Thyroid gland (tissue), 4 donors: ENCODE measurements at regions not wholly inside any gene's neighbourhood (a gene's known extent, or its start where the extent isn't known, plus 50 kb on each side); places are given as distances from the start of the nearest gene placed in this dataset.

ENCODE experiments used
- DNase-seq, 2 donors: peaks; one replicate each; pipeline ENCODE4 v3.0.0-alpha.2; 2019
- H3K27ac ChIP-seq, 3 donors: fragments of 200-600 bp; sonication (generic); 1 replicate in 2 of 3; 2 replicates in 1 of 3; pipeline ENCODE4 v1.5.1; 2016 to 2019; ENCODE audit warnings: mild to moderate bottlenecking in 1 of 3, moderate library complexity in 1 of 3
- H3K27me3 ChIP-seq: fragments of 200-600 bp; sonication (generic); one replicate; pipeline ENCODE4 v1.5.1; 2019
- H3K36me3 ChIP-seq, 2 donors: fragments of 200-600 bp; sonication (generic); one replicate each; pipeline ENCODE4 v1.5.1; 2016 to 2019
- H3K4me1 ChIP-seq, 2 donors: fragments of 200-600 bp; sonication (generic); one replicate each; pipeline ENCODE4 v1.5.1; 2017 to 2019
- H3K4me3 ChIP-seq, 3 donors: fragments of 200-600 bp; sonication (generic); replicated peaks in 1 of 3; 1 replicate in 2 of 3; 2 replicates in 1 of 3; pipeline ENCODE4 v1.5.1; 2016; ENCODE audit warnings: mild to moderate bottlenecking in 1 of 3
- H3K9me3 ChIP-seq: fragments of 200-600 bp; sonication (generic); one replicate; pipeline ENCODE4 v1.5.1; 2017
- POLR2A ChIP-seq, 2 donors: fragments of 450-650 bp; IDR thresholded peaks; one replicate each; pipeline ENCODE4 v1.6.1; 2017; ENCODE audit warnings: antibody characterized with exemption in 2 of 2, mild to moderate bottlenecking in 2 of 2, moderate library complexity in 1 of 2
- WGBS, 2 donors: methylation state at CpG; one replicate each; pipeline ENCODE4 v1.1.5; 2017; 5-methylcytosine and 5-hydroxymethylcytosine counted together
- intact Hi-C: fragments of 100-400 bp; cut with DNase I; formaldehyde crosslinking; loops from one replicate; pipeline ENCODE4 v1.15.1; 2023
- TF ChIP-seq, protein P1 (sequence below), 6 experiments: fragments of 200-600 bp in 3 of 6; fragments of 450-650 bp in 3 of 6; sonication (generic) in 3 of 6; IDR thresholded peaks; one replicate each; pipeline ENCODE4 v1.5.1; 2016 to 2019; ENCODE audit warnings: antibody characterized with exemption in 6 of 6, mild to moderate bottlenecking in 2 of 6, inconsistent platforms in 1 of 6, moderate library complexity in 1 of 6

- no peak for DNase-seq
- Histone ChIP-seq H3K9me3 (no peaks in the 10 kb centered on the region), H3K4me3 (no peak overlapping the region), H3K27me3 (no peaks in the 10 kb centered on the region), H3K36me3 (no peaks in the 10 kb centered on the region), H3K4me1 (no peaks in the 10 kb centered on the region), H3K27ac (no peak overlapping the region)
- intact Hi-C loops: no loop called here
- WGBS, 2 donors: 77 to 83% methylated on average over 1 of the region's 1 CpG
- TF ChIP-seq, protein P1, sequence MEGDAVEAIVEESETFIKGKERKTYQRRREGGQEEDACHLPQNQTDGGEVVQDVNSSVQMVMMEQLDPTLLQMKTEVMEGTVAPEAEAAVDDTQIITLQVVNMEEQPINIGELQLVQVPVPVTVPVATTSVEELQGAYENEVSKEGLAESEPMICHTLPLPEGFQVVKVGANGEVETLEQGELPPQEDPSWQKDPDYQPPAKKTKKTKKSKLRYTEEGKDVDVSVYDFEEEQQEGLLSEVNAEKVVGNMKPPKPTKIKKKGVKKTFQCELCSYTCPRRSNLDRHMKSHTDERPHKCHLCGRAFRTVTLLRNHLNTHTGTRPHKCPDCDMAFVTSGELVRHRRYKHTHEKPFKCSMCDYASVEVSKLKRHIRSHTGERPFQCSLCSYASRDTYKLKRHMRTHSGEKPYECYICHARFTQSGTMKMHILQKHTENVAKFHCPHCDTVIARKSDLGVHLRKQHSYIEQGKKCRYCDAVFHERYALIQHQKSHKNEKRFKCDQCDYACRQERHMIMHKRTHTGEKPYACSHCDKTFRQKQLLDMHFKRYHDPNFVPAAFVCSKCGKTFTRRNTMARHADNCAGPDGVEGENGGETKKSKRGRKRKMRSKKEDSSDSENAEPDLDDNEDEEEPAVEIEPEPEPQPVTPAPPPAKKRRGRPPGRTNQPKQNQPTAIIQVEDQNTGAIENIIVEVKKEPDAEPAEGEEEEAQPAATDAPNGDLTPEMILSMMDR (IDR thresholded peaks at IDR 0.05): no peak
- no peak for TF ChIP-seq POLR2A (IDR thresholded peaks at IDR 0.05)
Measured at GRCh38 chr12:16870845-16871244, 264.9 kb upstream of the LMO3 start.

- Histone ChIP-seq H3K4me3 (no peak overlapping the region), H3K36me3 (no peaks in the 10 kb centered on the region)
- TF ChIP-seq POLR2A (IDR thresholded peaks at IDR 0.05): no peak
- TF ChIP-seq, protein P1 (IDR thresholded peaks at IDR 0.05): no peak
Measured at GRCh38 chr12:16863742-16864141, 257.8 kb upstream of the LMO3 start.

GRCh38 chr12:16857456-16857923, 251.5 kb upstream of the LMO3 start:
- H3K27me3 ChIP-seq: no peaks in the 10 kb centered on the region
- DNase-seq: no peak
- H3K27ac ChIP-seq: no peak overlapping the region
- intact Hi-C loops: no loop called here
- H3K36me3 ChIP-seq: no peaks in the 10 kb centered on the region
- H3K9me3 ChIP-seq: no peaks in the 10 kb centered on the region
- TF ChIP-seq, protein P1 (IDR thresholded peaks at IDR 0.05): no peak
- no peak for TF ChIP-seq POLR2A (IDR thresholded peaks at IDR 0.05)
- H3K4me1 ChIP-seq: no peaks in the 10 kb centered on the region
- 68 to 73% methylated on average over 1 of the region's 1 CpG for WGBS, 2 donors
- no peak overlapping the region for H3K4me3 ChIP-seq

More at GRCh38 chr12:16863742-16864141, 257.8 kb upstream of the LMO3 start:
- no peaks in the 10 kb centered on the region for H3K9me3 ChIP-seq
- H3K27me3 ChIP-seq: no peaks in the 10 kb centered on the region
- intact Hi-C loops: no loop called here
- no peak overlapping the region for H3K27ac ChIP-seq
- DNase-seq: no peak
- H3K4me1 ChIP-seq: no peaks in the 10 kb centered on the region

GRCh38 chr12:16854465-16854864, 248.5 kb upstream of the LMO3 start:
- Histone ChIP-seq H3K4me1 (no peaks in the 10 kb centered on the region), H3K9me3 (no peaks in the 10 kb centered on the region), H3K4me3 (no peak overlapping the region), H3K27ac (no peak overlapping the region), H3K36me3 (no peaks in the 10 kb centered on the region), H3K27me3 (no peaks in the 10 kb centered on the region)
- DNase-seq: no peak
- WGBS, 2 donors: 74 to 83% methylated on average over 1 of the region's 1 CpG
- intact Hi-C loops: no loop called here
- TF ChIP-seq POLR2A (IDR thresholded peaks at IDR 0.05): no peak
- TF ChIP-seq, protein P1 (IDR thresholded peaks at IDR 0.05): no peak

GRCh38 chr12:16849473-16849872, 243.5 kb upstream of the LMO3 start:
- intact Hi-C loops: no loop called here
- TF ChIP-seq, protein P1 (IDR thresholded peaks at IDR 0.05): no peak
- no peak for TF ChIP-seq POLR2A (IDR thresholded peaks at IDR 0.05)
- Histone ChIP-seq H3K27me3 (no peaks in the 10 kb centered on the region), H3K4me3 (no peak overlapping the region), H3K27ac (no peak overlapping the region), H3K9me3 (no peaks in the 10 kb centered on the region), H3K36me3 (no peaks in the 10 kb centered on the region), H3K4me1 (no peaks in the 10 kb centered on the region)
- no peak for DNase-seq
- 86 to 94% methylated on average over 2 of the region's 2 CpGs for whole genome bisulfite sequencing, 2 donors
